SKM-1 treated with dmso at 0.1 percent for 144 hours (cell line): ENCODE measurements at regions not wholly inside any gene's neighbourhood (a gene's known extent, or its start where the extent isn't known, plus 50 kb on each side); places are given as distances from the start of the nearest gene placed in this dataset.

Experiments used
- DNase-seq: peaks from one replicate; lab custom pipeline; 2025; ENCODE audit not compliant: unreplicated experiment; lab: John Stamatoyannopoulos, UW

- DNase-seq: no peak
Observed at GRCh38 chr11:110795112-110795624, 82.9 kb upstream of the ARHGAP20 start.

- DNase-seq: no peak
Observed at GRCh38 chr11:110793556-110793955, 81.3 kb upstream of the ARHGAP20 start.

- no peak for DNase-seq
Observed at GRCh38 chr11:110791621-110792020, 79.4 kb upstream of the ARHGAP20 start.

- no peak for DNase-seq
Observed at GRCh38 chr11:110787680-110788079, 75.4 kb upstream of the ARHGAP20 start.

GRCh38 chr11:110786226-110786902 lies 74.1 kb upstream of the ARHGAP20 start:
- DNase-seq: no peak

- DNase-seq: no peak
Observed at GRCh38 chr11:110785398-110785797, 73.2 kb upstream of the ARHGAP20 start.

- DNase-seq: no peak
Observed at GRCh38 chr11:110782616-110783015, 70.4 kb upstream of the ARHGAP20 start.

GRCh38 chr11:110779108-110779507 lies 66.9 kb upstream of the ARHGAP20 start:
- no peak for DNase-seq

- DNase-seq: no peak
Observed at GRCh38 chr11:110778343-110778742, 66.1 kb upstream of the ARHGAP20 start.

GRCh38 chr11:110777775-110778174 lies 65.5 kb upstream of the ARHGAP20 start:
- DNase-seq: peak; percentile 23

GRCh38 chr11:110776081-110776480 lies 63.8 kb upstream of the ARHGAP20 start:
- DNase-seq: no peak

GRCh38 chr11:110774138-110775014 lies 62.1 kb upstream of the ARHGAP20 start:
- DNase-seq: no peak

GRCh38 chr11:110773442-110773841 lies 61.2 kb upstream of the ARHGAP20 start:
- no peak for DNase-seq

- DNase-seq: no peak
Observed at GRCh38 chr11:110772863-110773262, 60.6 kb upstream of the ARHGAP20 start.

- peak; percentile 36 for DNase-seq
Observed at GRCh38 chr11:110766316-110766715, 54.1 kb upstream of the ARHGAP20 start.

- DNase-seq: no peak
Observed at GRCh38 chr11:110764485-110764884, 52.2 kb upstream of the ARHGAP20 start.

- no peak for DNase-seq
Observed at GRCh38 chr11:110763249-110764011, 51.2 kb upstream of the ARHGAP20 start.

GRCh38 chr11:110762590-110762989 lies 50.4 kb upstream of the ARHGAP20 start:
- DNase-seq: no peak
